D721Med (cell line): ENCODE measurements at regions not wholly inside any gene's neighbourhood (a gene's known extent, or its start where the extent isn't known, plus 50 kb on each side); places are given as distances from the start of the nearest gene placed in this dataset.
"Not testable (repeated sequence)": the region's sequence is repeated elsewhere in the genome, so short reads cannot be mapped to it uniquely, and the experiment has no call there.

Experiments
- DNase-seq: peaks from one replicate; pipeline ENCODE4 v3.0.0; 2011; ENCODE audit warnings: low spot score; ENCODE audit not compliant: insufficient read length
- FAIRE-seq: peaks from 2 replicates; lab custom pipeline; 2011; peaks lifted over from hg19 to GRCh38; lab: Jason Lieb, UNC
- TF ChIP-seq, protein P1 (sequence below): IDR thresholded peaks from 2 replicates; pipeline ENCODE4 v1.5.1; 2012; ENCODE audit warnings: mild to moderate bottlenecking, control low read depth; ENCODE audit not compliant: insufficient read depth; ENCODE audit errors: missing control alignments

DNA sequence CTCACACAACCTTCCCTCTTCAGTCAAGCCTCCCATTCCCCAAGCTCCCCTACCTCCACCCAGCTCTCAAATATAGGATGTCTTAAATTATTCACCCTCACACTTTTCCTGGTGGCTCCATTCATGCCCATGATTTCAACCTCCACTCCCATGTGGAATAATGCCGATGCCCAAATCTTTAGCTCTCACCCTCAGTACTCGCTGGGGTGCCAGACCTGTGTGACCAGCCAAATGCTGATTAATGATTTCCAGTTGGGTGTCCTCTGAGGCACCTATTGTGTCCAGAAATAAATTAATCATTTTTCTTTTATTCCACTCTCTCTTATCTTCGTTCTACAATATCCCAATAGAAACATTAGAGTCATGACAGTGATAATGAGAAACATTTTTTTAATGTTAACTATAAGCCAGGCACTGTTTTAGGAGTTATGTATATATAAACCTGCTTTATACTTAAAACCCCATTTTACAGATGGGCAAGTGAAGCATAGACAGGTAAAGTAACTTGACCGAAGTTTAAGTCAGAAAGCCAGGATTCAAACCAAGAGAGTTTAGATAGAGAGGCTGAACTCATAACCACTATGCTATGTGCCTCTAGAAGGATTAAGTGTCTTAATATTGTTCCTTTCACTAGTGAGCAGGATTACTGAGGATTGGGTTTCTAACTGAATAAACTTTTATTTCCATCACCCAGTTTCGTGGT lies 209.7 kb downstream of the DUSP10 start:
- FAIRE-seq (no peak), DNase-seq (no peak)
- TF ChIP-seq, protein P1, sequence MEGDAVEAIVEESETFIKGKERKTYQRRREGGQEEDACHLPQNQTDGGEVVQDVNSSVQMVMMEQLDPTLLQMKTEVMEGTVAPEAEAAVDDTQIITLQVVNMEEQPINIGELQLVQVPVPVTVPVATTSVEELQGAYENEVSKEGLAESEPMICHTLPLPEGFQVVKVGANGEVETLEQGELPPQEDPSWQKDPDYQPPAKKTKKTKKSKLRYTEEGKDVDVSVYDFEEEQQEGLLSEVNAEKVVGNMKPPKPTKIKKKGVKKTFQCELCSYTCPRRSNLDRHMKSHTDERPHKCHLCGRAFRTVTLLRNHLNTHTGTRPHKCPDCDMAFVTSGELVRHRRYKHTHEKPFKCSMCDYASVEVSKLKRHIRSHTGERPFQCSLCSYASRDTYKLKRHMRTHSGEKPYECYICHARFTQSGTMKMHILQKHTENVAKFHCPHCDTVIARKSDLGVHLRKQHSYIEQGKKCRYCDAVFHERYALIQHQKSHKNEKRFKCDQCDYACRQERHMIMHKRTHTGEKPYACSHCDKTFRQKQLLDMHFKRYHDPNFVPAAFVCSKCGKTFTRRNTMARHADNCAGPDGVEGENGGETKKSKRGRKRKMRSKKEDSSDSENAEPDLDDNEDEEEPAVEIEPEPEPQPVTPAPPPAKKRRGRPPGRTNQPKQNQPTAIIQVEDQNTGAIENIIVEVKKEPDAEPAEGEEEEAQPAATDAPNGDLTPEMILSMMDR, result no peak

DNA sequence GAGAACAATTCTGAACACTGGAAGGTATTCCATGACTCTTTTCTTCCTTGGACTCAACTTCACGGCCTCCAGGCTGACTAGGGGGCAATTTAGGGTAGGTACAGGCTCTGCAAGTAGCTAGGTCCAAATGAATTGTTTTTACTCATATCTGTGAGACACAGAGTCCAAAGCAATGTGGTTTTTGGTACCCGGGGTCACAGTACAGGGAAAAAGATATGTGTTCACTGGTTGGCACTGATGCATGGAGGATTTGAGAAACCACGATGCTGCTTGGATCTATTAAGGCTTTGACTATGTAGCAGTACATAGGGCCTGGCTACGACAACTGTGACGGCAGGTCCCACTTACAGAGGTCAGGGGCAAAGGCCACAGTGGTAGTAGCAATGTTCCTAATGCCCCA lies 200.6 kb downstream of the DUSP10 start:
- TF ChIP-seq, protein P1, result no peak
- FAIRE-seq, result no peak
- no peak for DNase-seq

DNA sequence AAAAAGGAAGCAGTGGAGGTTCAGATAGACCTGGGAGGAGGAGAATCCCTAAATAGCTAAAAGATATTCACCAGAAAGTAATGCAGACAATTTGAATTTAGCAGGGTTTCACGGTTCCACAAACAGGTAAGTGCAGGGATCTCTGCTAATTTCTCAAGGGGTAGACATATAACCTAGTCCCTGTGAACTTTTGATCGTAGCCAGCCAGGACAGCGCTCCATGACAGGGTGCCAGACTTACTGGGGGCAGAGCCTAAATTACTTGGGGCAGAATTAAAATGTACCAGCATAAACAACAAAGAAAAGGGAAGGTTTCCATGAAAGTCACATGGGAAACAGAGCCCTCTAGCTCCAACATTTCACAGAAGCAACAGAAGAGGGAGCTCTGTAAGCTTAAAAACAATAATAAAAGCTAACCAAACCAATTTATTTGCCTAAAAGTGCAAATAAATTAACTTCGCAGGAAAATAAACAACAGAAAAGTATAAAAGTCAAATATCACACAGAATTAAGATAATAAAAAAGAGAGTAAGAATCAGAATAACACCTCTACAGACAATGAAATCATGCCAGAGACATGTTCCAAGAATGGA lies 198.3 kb downstream of the DUSP10 start:
- DNase-seq (no peak), FAIRE-seq (peak; percentile 48)
- TF ChIP-seq, protein P1, result peak; percentile 61

DNA sequence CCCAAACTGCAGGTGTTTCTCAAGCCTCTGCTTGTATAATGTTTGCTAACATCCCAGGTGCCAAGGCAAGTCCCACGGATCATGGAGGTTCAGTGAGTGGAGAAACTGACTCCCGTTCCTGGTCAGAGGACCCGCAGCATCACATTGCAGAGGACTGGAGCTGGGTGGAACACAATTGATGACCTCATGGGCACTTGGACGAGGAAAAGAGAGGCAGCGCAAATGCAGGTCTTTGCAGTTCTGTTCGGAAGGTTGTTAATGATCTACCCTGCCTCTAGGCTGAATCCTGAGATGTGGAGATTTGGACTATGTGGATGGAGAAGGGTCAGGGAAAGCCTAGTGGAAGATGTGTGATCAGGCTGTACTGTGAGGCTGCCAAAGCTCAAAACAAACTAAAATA lies 192.9 kb downstream of the DUSP10 start:
- no peak for DNase-seq

DNA sequence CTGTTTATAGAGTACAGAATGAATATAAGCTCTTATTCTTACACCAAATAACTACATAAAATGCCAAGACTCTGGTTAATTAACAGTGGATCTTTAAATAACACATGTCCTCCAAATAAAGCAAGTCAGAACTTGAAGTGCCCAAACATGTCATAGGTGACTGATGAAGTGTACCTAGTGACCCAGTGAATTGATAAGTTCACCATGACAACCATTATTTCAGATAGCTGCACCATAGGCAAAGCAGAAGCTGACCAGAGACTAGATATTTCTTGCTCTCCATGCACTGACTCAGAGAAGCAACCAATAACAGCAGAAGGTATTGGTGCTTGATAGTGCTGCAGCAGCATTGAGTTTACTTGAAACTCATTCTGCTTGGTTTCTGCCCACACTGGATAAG lies 192.1 kb downstream of the DUSP10 start:
- no peak for DNase-seq

More for the DNA sequence above, 192.9 kb downstream of the DUSP10 start:
- TF ChIP-seq, protein P1, result no peak
- FAIRE-seq, result no peak

DNA sequence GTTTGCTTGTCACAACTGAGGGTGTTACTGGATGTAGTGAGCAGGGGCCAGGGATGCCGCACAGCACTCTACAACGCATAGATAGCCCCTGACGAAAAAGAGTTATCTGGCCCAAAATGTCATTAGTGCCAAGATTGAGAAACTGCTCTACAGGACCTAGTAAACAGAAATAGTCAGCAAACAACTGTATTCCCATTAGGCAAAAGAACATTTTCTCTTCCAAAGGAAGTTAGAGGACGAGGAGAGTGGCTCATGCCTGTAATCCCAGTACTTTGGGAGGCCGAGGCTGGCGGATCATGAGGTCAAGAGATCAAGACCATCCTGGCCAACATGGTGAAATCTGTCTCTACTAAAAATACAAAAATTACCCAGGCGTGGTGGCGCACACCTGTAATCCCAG lies 189.1 kb downstream of the DUSP10 start:
- FAIRE-seq, DNase-seq: not testable (repeated sequence)

More for the DNA sequence above, 192.1 kb downstream of the DUSP10 start:
- FAIRE-seq, result no peak
- TF ChIP-seq, protein P1, result no peak

DNA sequence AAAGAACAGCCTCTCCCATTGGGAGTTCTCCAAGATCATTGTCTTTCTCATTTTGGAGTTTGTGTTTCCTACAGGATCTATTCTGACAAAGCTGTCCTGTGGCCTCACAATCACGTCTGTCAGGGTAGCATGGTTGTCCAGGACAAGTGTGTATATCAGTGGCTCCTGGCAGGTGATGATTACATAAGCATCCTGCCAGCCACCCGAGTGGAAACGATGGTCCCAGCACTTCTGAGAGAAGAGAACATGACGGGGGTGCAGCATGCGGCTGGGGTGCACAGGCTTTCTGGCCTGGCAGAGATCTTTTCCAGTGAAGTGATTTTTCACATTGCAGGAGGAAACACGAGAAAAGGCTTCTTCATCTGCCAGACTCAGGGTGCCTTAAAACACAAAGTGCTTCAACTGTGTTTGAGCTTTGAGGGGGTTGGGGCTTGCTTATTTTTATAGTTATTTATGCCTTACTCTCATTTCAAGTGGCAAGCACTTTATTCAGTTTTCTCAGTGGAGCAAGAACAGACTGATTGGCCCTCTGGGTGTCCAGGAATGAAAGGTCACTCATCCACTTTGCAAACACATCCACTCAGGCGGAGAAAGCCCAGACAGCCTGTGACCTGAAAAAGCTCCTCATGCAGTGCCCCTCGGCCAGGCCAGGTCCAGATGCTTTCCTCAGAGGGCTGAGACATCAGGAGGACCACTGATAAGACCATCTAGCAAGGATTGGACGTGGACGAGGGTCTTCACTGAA lies 186.0 kb downstream of the DUSP10 start:
- FAIRE-seq (no peak), DNase-seq (no peak)
- TF ChIP-seq, protein P1, result no peak
